GM18498 (cell line): ENCODE measurements at regions not wholly inside any gene's neighbourhood (a gene's known extent, or its start where the extent isn't known, plus 50 kb on each side); places are given as distances from the start of the nearest gene placed in this dataset.

Source experiments
- ATAC-seq: cut with Tn5 transposase; IDR thresholded peaks from one replicate; pipeline ENCODE4 v1.9.1; 2021; ENCODE audit warnings: mild to moderate bottlenecking, moderate library complexity; ENCODE audit not compliant: unreplicated experiment

DNA sequence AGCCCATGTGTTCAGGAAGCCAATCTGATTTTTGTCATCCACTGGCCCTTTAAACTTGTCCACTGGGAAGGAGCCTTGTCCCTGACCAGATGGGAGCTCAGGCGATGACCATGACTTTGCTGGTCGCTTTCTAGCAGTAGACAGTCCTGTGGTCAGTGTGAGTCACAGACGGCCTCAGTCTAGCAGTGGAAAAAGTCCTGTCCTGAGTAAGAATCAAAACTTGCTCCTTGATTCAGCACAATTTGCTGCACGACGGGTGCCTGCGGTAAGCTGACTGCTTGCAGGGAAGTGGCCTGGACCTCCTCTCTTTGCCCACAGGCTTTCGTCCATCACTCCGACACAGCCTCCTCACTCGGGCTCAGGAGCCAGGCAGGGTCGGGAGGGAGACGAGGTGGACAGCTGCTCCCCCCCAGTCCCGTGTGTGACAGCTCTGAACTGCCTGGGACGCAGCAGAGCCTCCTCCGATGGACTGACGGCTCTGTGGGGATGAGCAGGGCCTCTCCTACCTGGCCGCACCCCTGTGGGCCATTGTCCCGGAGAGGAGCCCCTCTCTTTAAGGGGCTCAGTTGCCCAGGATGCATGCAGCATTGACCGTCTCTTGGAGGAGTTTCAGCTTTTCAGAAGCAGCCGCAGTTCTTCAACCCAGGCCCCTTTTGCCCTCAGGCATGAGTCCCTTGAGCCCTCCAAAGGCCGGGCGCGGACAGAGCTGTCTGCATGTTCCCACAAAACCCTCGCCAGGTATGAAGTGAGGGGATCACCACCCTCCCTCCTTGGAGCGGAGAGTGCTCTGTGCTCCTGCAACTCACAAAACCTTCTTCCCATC is 209.2 kb downstream of the ANKRD60 start:
- no peak for ATAC-seq

DNA sequence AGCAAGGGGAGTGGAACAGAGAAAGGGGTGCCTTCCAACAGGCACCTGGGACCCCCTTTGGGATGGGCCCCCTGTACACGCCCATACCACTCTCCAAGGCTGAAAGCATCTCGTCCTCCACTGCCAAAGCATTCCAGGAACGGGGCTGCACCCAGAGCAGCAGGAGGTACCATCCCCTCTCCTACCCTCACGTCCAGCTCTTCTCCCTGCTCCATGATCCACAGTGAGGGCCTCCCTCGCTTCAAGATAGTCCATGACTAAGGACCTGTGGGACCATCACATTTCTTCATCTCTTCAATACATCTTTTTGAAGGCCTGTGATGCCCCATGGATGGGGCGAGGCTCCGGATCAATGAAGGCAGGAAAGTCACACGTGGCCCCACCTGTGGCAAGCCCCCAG is 209.9 kb downstream of the ANKRD60 start:
- no peak for ATAC-seq

GRCh38 chr20:58017970-58018530 is 210.4 kb downstream of the ANKRD60 start:
- no peak for ATAC-seq

GRCh38 chr20:58017231-58017969 is 211.1 kb downstream of the ANKRD60 start:
- ATAC-seq: no peak

DNA sequence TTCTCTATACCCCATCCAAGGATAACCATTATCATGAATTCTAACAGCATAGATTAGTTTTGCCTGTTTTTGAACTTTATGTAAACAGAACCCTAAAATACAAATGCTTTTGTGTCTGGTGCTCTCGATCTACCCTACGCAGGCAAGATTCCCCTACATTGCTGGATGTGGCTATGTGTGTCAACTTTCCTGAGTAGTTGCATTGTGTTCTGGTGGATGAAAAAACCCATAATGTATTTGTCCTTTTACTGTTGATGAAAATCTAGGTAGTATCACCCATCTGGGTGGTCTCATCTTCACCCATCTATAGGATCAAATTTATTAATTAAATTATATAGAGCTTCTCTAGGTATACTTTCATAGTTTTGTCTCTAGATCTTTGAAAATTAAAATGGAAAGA is 211.7 kb downstream of the ANKRD60 start:
- ATAC-seq: no peak

- ATAC-seq: no peak
Measured at GRCh38 chr20:58014628-58015315, 213.7 kb downstream of the ANKRD60 start.

DNA sequence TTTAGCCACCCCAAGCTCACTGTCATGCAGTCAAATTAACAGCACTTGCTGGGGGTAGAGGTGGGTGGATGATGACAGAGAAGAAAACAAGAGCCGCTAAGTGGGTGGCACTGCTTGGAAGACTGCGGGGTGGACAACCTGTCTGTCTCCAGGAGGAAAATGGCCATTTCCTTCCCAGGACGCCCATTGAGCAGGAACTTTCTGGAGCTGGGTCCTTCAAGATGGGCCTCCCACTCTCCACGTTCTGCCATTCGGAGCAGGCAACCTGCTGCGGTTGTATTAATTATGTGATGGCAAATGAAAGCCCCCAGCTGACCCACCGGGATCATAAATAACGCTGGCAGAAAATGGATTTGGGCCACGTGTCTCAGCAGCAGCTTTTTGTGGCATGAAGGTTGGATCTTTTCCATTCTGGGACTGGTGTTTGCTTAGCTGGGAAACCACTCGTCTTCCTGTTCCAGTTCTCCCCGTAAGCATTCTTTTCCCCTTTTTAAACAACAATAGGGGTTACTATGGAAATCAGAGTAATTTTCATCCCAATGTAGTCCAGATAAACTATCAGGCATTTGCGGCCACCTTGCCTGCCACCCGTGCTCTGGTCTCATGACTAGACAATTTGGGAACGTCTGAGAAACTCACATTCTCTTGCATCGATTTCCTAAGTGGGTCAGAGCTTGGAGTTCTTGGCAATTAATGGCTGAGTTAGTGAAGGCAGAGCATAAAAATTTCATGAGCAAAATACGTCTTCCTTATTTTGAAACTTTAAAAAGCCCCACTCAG is 215.5 kb downstream of the ANKRD60 start:
- ATAC-seq: no peak

- ATAC-seq: no peak
Measured at GRCh38 chr20:58011947-58012610, 216.4 kb downstream of the ANKRD60 start.

- ATAC-seq: no peak
Measured at GRCh38 chr20:58011106-58011946, 217.1 kb downstream of the ANKRD60 start.

GRCh38 chr20:58010666-58011065 is 217.8 kb downstream of the ANKRD60 start:
- ATAC-seq: no peak

DNA sequence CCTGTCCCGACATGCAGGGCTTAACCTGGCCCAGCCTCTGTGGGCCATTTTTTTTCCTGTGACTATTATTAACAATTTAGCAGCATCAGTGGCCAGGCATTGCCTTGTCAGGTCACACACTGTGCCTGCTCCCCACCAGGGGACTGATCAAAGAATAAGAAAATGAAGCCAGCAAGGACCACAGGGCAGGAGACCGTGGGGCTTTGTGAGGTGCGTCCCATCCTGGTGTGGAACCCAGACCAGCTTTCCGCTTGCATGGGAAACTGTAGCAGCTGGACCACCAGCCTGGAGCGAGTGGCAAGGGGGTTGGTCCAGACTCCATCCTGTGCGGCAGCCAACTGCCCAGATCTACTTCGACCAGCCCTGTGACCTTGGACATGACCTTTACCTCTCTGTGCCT is 218.3 kb downstream of the ANKRD60 start:
- no peak for ATAC-seq

DNA sequence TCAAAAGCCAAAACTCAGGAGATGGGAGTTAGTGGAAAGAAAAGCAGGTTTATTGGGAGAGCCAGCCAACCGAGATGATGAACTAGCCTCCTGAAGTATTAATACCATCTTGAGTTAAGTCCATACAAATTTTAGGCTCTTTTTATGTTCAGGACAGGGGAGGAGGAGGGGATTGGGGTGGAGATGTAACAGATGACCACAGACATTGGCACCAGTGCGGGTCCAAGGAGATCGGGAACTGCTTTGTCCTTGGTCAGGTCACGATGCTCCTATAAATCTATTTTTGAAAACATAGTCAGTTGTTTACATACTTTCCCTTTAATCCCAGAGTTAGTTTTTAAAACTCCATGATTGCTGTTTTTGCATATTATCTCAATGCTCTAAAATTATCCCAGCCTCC is 219.6 kb downstream of the ANKRD60 start:
- ATAC-seq: no peak

GRCh38 chr20:58008413-58008812 is 220.0 kb downstream of the ANKRD60 start:
- ATAC-seq: no peak

DNA sequence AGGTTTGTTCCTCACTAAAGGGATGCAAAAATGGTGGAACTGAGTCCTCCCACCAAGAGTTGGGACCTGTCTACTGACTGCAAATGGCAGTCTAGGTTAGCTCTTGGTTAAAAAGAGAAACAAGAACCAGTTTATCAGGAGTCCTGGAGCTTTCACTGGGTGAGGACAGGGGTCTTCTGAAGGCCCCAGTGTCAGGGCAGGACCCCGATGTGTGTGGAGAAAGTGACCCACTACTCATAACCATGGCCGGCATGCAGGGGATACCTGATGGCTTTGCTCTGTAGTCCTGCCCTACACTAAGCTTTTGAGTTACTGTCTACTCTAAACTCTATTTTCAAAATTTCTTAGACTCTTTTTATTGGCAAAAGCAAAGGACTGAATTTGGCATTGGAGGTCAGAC is 220.5 kb downstream of the ANKRD60 start:
- no peak for ATAC-seq

DNA sequence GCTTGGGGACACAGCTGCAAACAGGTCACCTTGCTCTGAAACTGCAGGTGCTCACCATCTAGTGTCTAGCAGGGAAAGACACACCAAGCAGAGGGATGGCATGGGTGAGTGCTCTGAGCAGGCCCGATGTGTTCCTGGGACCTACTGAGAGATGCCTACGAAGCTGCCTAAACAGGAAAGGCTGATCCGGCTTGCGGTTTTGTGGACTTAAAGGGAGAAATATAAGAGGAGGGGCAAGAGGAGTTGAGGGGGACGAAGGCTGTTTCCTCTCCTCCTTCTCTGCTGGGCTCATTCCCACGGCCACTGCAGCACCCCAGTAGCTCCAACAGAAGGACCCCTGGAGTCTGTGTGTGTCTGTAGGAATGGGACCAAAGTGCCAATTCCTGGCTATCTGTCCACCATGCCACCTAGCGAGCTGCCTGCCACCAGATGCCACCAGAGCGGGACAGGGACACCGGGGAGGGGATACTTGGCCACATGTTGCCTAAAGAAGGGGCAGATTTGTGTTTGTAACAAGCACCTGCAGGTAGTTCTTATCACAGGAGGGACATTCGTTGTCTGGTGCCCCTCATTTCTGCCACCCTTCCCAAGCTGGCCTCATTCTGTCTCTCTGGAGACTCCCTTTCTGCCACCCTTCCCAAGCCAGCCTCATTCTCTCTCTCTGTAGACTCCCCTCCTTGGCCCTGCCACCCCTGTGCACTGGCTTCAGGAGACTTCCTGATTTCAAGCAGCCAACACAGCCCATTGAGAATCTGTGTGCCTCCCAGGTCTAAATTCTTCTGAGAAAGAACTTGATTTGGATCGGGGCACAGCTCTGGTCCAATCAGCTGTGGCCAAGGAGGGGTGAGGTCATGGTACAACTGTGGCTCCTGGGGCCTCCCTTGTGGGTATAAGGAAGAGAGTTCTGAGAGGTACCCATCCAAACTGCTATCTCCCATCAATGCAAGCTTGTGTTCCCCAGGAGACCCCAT is 221.8 kb downstream of the ANKRD60 start:
- ATAC-seq: no peak

DNA sequence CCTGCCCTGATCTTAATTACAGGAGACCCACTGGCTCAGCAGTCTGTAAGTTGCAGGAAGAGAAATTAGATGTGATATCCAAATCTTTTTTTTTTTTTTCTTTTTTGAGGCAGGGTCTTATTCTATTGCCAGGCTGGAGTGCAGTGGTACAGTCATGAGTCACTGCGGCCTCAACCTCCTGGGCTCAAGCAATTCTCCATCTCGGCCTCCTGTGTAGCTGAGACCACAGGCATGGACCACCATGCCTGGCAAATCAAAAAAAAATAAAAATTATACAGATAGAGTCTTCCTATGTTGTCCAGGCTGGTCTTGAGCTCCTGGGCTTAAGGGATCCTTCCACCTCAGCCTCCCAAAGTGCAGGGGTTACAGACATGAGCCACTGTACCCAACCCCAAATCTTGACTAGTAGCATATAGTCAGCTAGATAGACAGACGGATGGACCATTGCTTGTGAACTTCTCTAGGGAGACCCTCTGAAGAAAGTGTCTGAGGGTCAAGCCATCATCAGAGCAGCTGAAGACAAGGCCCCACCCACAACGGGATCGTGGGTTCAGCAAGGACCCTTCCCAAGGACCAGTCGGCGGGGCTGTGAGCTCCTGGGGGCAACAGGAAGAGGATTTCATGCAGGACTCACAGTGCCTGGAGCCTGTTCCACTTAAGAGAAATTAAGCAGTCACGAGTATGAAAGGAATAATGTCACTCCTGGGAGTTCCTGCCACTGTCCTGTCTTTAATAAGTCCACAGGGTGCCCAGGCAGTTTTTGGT is 222.7 kb downstream of the ANKRD60 start:
- no peak for ATAC-seq

GRCh38 chr20:58004900-58005299 is 223.6 kb downstream of the ANKRD60 start:
- no peak for ATAC-seq
